Trophoblast cell (in vitro differentiated cells and primary cell): ENCODE measurements at regions not wholly inside any gene's neighbourhood (a gene's known extent, or its start where the extent isn't known, plus 50 kb on each side); places are given as distances from the start of the nearest gene placed in this dataset.
A peak's percentile ranks its signal among the peaks of the same experiment; 100 is the strongest.
"Not testable (repeated sequence)": the region's sequence is repeated elsewhere in the genome, so short reads cannot be mapped to it uniquely, and the experiment has no call there.

ENCODE experiments used
- DNase-seq, 2 donors: peaks; one replicate each; pipeline ENCODE4 v3.0.0-alpha.2; 2016
- H2AFZ ChIP-seq: 2 replicates; pipeline ENCODE4 v1.6.1; 2013; ENCODE audit warnings: low read length, moderate library complexity, mild to moderate bottlenecking; ENCODE audit not compliant: insufficient read depth, poor library complexity
- H2AK5ac ChIP-seq: 2 replicates; pipeline ENCODE4 v1.6.1; 2013; ENCODE audit warnings: mild to moderate bottlenecking, low read length
- H2BK120ac ChIP-seq: 2 replicates; pipeline ENCODE4 v1.6.1; 2013; ENCODE audit warnings: low read length, mild to moderate bottlenecking, moderate library complexity; ENCODE audit not compliant: insufficient read depth, poor library complexity
- H2BK12ac ChIP-seq: 2 replicates; pipeline ENCODE4 v1.6.1; 2013; ENCODE audit warnings: mild to moderate bottlenecking, low read length, moderate library complexity
- H2BK5ac ChIP-seq: 2 replicates; pipeline ENCODE4 v1.6.1; 2013; ENCODE audit warnings: low read length, low read depth, moderate library complexity, mild to moderate bottlenecking; ENCODE audit not compliant: poor library complexity
- H3K14ac ChIP-seq: 2 replicates; pipeline ENCODE4 v1.6.1; 2013; ENCODE audit warnings: mild to moderate bottlenecking, low read length
- H3K18ac ChIP-seq: 2 replicates; pipeline ENCODE4 v1.6.1; 2013; ENCODE audit warnings: mild to moderate bottlenecking, low read length
- H3K23ac ChIP-seq: 2 replicates; pipeline ENCODE4 v1.6.1; 2013; ENCODE audit warnings: low read length
- H3K27ac ChIP-seq: 2 replicates; pipeline ENCODE4 v1.5.1; 2013; ENCODE audit warnings: low read depth, mild to moderate bottlenecking, inconsistent platforms, low read length, moderate library complexity
- H3K27me3 ChIP-seq: 2 replicates; pipeline ENCODE4 v1.6.1; 2013; ENCODE audit warnings: inconsistent platforms, mild to moderate bottlenecking, low read length, moderate library complexity; ENCODE audit not compliant: insufficient read depth
- H3K36me3 ChIP-seq, 2 experiments: 1 replicate in 1 of 2; 2 replicates in 1 of 2; pipeline ENCODE4 v1.6.1; 2013; ENCODE audit warnings: low read length in 2 of 2, mild to moderate bottlenecking in 2 of 2, moderate library complexity in 1 of 2; ENCODE audit not compliant: insufficient read depth in 2 of 2, control insufficient read depth in 1 of 2
- H3K4ac ChIP-seq: 2 replicates; pipeline ENCODE4 v1.6.1; 2013; ENCODE audit warnings: low read depth, mild to moderate bottlenecking, low read length, moderate library complexity
- H3K4me1 ChIP-seq, 2 experiments: 1 replicate in 1 of 2; 2 replicates in 1 of 2; pipeline ENCODE4 v1.6.1; 2013; ENCODE audit warnings: low read length in 2 of 2, mild to moderate bottlenecking in 2 of 2, moderate library complexity in 1 of 2; ENCODE audit not compliant: insufficient read depth in 2 of 2, control insufficient read depth in 1 of 2
- H3K4me2 ChIP-seq: 2 replicates; pipeline ENCODE4 v1.6.1; 2013; ENCODE audit warnings: inconsistent platforms, mild to moderate bottlenecking, low read length, moderate library complexity
- H3K4me3 ChIP-seq: 2 replicates; pipeline ENCODE4 v1.5.1; 2013; ENCODE audit warnings: mild to moderate bottlenecking, low read depth, low read length, inconsistent platforms
- H3K79me1 ChIP-seq: one replicate; pipeline ENCODE4 v1.6.1; 2013; ENCODE audit warnings: low read length
- H3K79me2 ChIP-seq: 2 replicates; pipeline ENCODE4 v1.6.1; 2013; ENCODE audit warnings: low read length, mild to moderate bottlenecking; ENCODE audit not compliant: control insufficient read depth, insufficient read depth, poor library complexity
- H3K9ac ChIP-seq: 2 replicates; pipeline ENCODE4 v1.6.1; 2013; ENCODE audit warnings: mild to moderate bottlenecking, low read length
- H3K9me3 ChIP-seq: 2 replicates; pipeline ENCODE4 v1.6.1; 2013; ENCODE audit warnings: low read depth, mild to moderate bottlenecking, control low read depth, inconsistent platforms, low read length; ENCODE audit not compliant: insufficient read depth
- H4K12ac ChIP-seq: 2 replicates; pipeline ENCODE4 v1.6.1; 2013; ENCODE audit warnings: low read depth, mild to moderate bottlenecking, low read length, moderate library complexity
- H4K8ac ChIP-seq: 2 replicates; pipeline ENCODE4 v1.6.1; 2013; ENCODE audit warnings: low read depth, mild to moderate bottlenecking, low read length, moderate library complexity
- H4K91ac ChIP-seq: one replicate; pipeline ENCODE4 v1.6.1; 2013; ENCODE audit warnings: low read depth, mild to moderate bottlenecking, low read length, moderate library complexity
- WGBS: extraction: QIAGEN DNeasy Blood & Tissue Kit; methylation state at CpG from one replicate; pipeline ENCODE4 v1.1.7; 2013; ENCODE audit warnings: missing lambda C conversion rate; ENCODE audit not compliant: insufficient read length, insufficient coverage; ENCODE audit errors: extremely low coverage; 5-methylcytosine and 5-hydroxymethylcytosine counted together

DNA sequence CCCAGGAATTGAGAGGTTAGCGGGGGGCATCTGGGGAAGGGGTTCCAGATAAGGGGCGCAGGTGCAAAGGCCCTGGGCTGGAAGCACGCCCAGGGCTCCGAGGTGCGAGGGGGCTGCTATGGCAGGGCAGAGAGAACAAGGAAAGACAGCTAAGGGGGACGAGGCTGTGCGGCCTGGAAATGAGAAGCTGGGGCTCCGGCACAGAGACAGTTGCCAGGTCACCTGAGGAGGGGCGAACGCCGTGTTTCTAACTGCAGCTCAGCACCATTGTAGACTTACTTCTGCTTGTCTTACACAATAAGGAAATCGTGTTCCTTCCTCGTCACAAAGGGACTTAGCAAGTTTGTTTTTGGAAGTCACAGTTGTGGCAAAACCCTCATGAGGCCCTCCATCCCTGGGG, 68.9 kb upstream of the TBXT start:
- Histone ChIP-seq H3K9ac (no peak overlapping the region), H2AK5ac (peak overlapping the region; percentile 47), H2BK5ac (no peak overlapping the region), H3K14ac (peak overlapping the region; percentile 25), H4K12ac (no peak overlapping the region), H3K18ac (no peak overlapping the region), H3K4me1 (peaks cover 0 to 3% of the 10 kb centered on the region in 2 experiments), H3K23ac (no peak overlapping the region), H3K4ac (no peak overlapping the region), H3K27ac (no peak overlapping the region), H3K79me1 (no peaks in the 10 kb centered on the region), H2BK120ac (no peak overlapping the region), H4K91ac (no peak overlapping the region), H3K9me3 (peaks cover 3% of the 10 kb centered on the region), H3K79me2 (no peaks in the 10 kb centered on the region), H3K27me3 (no peaks in the 10 kb centered on the region), H2BK12ac (no peak overlapping the region), H3K4me3 (no peak overlapping the region), H3K4me2 (no peak overlapping the region), H3K36me3 (no peaks in the 10 kb centered on the region), H2AFZ (no peak overlapping the region), H4K8ac (no peak overlapping the region)
- no CpG with 5 or more reads among the region's 13 CpGs for WGBS
- DNase-seq = no peak

DNA sequence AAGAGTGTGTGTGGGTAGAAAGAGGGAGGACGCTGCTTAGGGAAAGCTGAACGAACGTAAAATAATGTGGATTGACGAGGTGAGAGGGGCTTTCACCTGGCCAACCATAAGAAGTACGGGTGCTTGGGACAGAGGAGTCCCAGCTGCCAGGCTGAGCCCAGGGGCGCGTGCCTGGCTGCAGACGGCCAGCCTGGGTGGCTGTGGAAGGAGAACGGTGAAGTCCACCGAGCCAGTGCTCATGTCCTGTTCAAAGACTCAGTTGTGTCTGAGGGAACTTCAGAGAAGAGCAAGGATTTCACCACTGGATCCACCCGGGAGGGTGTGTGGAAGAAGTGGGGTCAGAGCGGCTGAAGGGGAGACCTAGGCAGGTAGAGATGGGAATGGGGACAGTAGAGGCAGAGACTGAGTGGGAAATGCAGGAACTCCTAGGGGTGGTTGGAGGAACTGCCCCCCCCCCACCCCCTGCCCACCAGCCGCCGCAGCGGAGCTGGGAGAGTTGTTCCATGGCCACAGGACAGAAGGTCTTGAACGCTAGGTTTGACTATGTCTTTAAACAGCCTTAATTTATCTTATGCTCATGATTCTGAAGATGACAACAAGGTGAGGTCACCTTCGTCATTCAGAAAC, 68.1 kb upstream of the TBXT start:
- Histone ChIP-seq H2BK5ac (no peak overlapping the region), H3K14ac (no peak overlapping the region), H3K4me2 (no peak overlapping the region), H2BK12ac (no peak overlapping the region), H2BK120ac (no peak overlapping the region), H4K12ac (no peak overlapping the region), H3K9ac (no peak overlapping the region), H3K36me3 (no peaks in the 10 kb centered on the region), H3K27ac (no peak overlapping the region), H3K23ac (no peak overlapping the region), H3K4me3 (no peak overlapping the region), H3K9me3 (peaks cover 3% of the 10 kb centered on the region), H4K8ac (no peak overlapping the region), H3K4ac (no peak overlapping the region), H3K4me1 (peaks cover 0 to 3% of the 10 kb centered on the region in 2 experiments), H3K27me3 (no peaks in the 10 kb centered on the region), H3K18ac (no peak overlapping the region), H3K79me1 (no peaks in the 10 kb centered on the region), H4K91ac (no peak overlapping the region), H2AFZ (no peak overlapping the region), H2AK5ac (no peak overlapping the region), H3K79me2 (no peaks in the 10 kb centered on the region)
- DNase-seq = no peak
- WGBS = 100% methylated on average over 2 of the region's 17 CpGs

DNA sequence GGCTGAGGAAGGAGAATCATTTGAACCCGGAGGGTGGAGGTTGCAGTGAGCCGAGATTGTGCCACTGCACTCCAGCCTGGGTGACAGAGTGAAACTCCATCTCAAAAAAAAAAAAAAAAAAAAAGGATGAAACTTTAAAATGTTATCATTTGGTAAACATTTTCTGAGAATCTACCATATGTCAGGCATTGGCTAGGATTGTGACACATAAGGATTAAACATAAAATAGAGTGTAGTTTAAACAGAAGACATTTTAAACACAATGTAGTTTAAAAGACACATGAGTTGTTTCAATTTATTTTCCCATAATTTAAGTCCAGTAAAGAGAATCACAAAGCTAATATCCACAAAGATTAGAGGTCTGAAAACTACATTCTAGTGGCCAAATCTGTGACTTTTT, 63.5 kb upstream of the TBXT start:
- H4K8ac ChIP-seq, H2BK12ac ChIP-seq, H3K9ac ChIP-seq, H2BK5ac ChIP-seq, H2BK120ac ChIP-seq, H3K27ac ChIP-seq, H3K27me3 ChIP-seq, H2AFZ ChIP-seq, H2AK5ac ChIP-seq, H3K23ac ChIP-seq, H3K14ac ChIP-seq, H3K4ac ChIP-seq, H3K4me2 ChIP-seq, H4K91ac ChIP-seq, H3K79me1 ChIP-seq, H4K12ac ChIP-seq, H3K4me3 ChIP-seq, DNase-seq, H3K9me3 ChIP-seq, H3K18ac ChIP-seq, H3K4me1 ChIP-seq, H3K79me2 ChIP-seq, H3K36me3 ChIP-seq: not testable (repeated sequence)
- no CpG with 5 or more reads among the region's 2 CpGs for WGBS

DNA sequence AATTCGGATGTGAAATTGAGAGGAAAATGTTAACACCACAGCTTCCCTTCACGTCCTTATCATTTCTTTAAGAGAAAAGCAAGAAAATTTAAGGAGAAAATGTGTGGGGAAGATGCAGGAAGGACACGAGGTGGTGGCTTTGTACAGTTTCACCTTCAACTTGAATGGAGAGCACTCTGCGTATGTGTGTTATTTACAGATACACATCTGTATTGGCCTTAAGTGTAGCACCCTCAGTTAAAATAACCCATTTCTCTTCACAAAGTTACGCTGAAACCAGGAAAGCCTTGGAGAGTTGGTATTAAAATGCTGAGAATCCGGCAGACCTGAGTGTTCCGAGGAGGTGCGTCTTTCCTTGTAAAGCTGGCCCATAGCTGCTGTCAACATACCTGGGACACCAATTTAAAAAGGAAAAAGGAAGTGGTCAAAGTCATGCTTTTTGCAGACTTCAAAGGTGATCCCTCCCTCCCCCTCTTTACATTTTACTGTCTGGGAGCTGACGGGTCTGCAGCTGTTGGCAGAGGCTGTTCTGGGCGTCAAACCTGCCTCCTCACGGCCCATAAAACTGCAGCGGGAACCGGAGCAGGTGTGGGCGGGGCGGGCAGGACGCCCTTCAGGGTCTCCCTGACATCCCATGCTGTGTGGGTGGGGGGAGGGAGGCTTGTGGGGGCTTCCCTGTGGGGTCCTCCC, 61.3 kb upstream of the TBXT start:
- H2BK12ac ChIP-seq = no peak overlapping the region
- no peaks in the 10 kb centered on the region for H3K4me1 ChIP-seq
- no peak overlapping the region for H2BK120ac ChIP-seq
- no peaks in the 10 kb centered on the region for H3K9me3 ChIP-seq
- H3K36me3 ChIP-seq = no peaks in the 10 kb centered on the region
- H3K4me2 ChIP-seq = no peak overlapping the region
- no peak overlapping the region for H3K23ac ChIP-seq
- no peak overlapping the region for H2BK5ac ChIP-seq
- no peak overlapping the region for H4K8ac ChIP-seq
- no peak for DNase-seq
- H2AFZ ChIP-seq = no peak overlapping the region
- H2AK5ac ChIP-seq = no peak overlapping the region
- H3K14ac ChIP-seq = no peak overlapping the region
- H4K12ac ChIP-seq = no peak overlapping the region
- H3K79me2 ChIP-seq = no peaks in the 10 kb centered on the region
- no peak overlapping the region for H3K4me3 ChIP-seq
- H4K91ac ChIP-seq = no peak overlapping the region
- H3K18ac ChIP-seq = no peak overlapping the region
- no peak overlapping the region for H3K27ac ChIP-seq
- H3K9ac ChIP-seq = no peak overlapping the region
- no peak overlapping the region for H3K4ac ChIP-seq
- no peaks in the 10 kb centered on the region for H3K79me1 ChIP-seq
- H3K27me3 ChIP-seq = peaks cover 4% of the 10 kb centered on the region
- WGBS = no CpG with 5 or more reads among the region's 16 CpGs
